GM18520 (cell line): ENCODE measurements at regions not wholly inside any gene's neighbourhood (a gene's known extent, or its start where the extent isn't known, plus 50 kb on each side); places are given as distances from the start of the nearest gene placed in this dataset.

ENCODE experiments used
- ATAC-seq: cut with Tn5 transposase; IDR thresholded peaks from one replicate; pipeline ENCODE4 v1.9.1; 2021; ENCODE audit not compliant: unreplicated experiment

DNA sequence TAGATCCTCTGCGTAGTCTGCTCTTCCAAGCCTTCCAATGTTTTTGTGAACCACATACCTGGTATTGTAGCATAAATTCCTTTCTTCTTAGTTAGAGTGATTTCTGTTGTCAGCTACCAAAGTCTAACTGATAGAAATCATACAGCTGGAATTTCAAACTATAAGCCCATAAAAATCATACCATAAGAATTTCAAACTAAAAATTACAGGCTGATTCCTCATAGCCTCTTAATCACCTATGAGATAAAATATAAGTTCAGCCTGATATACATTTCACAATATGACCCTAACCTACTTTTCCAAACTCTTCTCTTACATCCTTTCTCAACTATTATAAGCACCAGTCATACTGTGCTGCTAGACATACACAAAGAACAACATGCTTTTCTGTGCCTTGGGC lies 64.8 kb downstream of the PTHLH start:
- no peak for ATAC-seq

DNA sequence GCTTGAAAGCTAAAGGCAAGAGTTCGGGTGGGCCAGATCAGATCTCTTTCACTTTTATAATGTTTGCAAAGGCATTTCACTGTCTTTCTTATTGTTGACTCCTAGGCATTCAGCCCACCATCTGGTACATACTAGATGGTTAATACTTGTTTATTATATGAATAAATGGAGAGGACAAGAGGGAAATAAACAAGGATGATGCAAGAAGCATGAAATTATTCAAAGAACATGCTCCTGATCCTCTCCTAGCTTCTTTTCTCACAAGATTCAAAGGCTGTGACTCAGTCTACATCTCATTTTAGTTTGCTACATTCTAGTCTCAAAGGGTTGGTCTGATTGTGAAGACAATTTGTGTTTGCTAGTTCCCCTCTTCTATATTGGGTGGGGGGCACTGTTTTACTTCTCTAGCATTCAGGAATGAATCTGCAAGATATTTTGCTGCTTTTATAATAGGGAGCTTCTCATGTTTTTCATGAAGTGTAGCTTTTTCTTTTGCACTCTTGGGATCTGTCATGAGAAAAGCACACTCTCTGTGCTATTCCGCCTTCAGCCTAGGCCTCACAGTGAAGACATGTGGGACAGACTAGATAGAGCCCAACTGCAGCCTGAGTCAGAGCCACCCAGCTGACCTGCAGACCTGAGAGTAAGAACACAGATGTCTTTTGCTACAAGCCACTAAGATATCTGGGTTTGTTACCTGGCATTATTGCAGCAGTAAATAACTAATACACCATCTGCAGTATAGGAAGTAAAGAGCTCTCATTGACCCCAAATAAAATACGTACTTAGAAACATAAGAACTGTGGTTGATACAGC lies 65.7 kb downstream of the PTHLH start:
- ATAC-seq, result no peak

DNA sequence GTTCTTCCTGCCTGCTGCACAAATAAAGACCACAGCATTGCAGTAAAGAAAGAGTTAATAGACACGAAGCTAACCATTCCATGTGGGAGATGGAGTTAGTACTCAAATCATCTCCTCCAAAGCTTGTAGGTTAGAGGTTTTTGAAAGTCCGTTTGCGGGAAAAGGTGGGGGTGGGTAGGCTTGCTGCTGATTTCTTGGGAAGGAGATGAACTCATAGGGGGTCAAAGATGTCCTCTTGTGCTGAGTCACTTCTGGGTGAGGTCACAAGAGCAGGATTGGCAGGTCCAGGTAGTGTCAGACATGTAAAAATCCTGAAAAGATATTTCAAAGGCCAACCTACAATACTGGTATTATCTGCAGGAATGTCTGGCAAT lies 66.4 kb downstream of the PTHLH start:
- no peak for ATAC-seq

DNA sequence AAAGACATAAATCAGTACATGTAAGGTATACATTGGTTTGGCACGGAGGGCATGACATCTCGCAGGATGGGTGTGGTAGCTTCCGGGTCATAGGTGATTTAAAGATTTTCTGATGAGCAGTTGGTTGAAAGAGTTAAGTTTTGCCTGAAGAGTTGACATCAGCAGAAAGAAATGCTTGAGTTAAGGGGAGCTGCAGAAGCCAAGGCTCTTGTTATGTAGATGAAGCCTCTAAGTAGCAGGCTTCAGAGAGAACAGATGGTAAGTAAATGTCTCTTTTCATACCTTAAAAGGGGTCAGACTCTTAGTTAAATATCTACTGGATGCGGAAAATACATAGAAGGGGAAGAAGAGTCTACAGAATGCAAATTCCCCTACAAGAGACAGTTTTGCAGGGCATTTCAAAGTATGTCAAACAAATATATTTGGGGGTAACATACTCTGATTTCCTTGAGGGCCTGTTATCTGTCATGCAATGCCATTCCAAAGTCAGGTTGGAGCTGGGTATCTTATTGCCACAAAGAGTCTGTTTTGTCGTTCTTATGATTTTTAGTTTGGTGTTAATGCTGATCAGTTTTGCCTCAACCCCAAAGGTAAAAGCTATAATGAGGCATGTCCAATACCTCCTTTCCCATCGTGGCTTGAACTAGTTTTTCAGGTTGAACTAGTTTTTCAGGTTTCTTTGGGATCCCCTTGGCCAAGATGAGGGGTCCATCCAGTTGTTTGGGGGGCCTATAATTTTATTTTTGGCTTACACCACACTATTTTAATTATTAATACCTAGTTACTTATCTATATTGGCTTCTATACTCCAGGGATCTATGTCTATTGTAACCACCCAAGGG lies 67.0 kb downstream of the PTHLH start:
- no peak for ATAC-seq

DNA sequence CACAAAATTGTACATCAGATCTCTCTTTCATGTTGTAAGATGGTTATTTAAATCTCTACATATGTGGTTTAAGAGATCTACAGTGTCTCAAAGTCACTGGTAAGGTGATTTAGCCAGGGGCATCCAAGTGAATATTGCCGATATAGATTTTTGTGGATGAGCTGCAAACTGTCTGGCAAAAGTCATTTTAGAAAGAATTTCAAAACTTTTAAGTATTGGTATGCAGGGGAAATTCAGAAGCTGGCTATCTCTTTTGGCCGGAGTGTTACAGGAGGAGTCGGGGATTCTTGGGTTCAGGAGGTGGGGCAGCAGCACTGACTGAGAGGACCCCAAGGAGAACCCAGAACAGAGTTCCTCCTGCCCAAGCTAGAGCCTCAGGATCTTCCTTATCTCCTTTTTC lies 69.9 kb downstream of the PTHLH start:
- ATAC-seq, result no peak

DNA sequence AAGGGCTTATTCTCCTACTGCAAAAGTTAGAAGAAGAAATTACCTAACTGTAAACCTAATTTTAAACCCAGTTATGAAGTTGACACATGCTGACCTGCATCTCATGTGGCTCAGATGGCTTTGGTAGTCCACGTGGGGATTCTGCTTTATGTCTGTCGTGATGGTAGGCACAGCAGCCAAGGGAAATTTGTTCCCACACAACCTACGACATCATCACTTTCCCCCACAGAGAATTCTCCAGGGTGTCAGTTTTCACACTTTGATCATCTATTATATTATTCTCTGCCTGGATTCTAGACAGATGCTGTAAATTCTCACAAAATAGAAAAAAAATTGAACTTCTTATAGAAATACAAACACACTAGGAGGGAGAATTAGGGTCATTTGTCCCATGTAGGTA lies 70.6 kb downstream of the PTHLH start:
- no peak for ATAC-seq

DNA sequence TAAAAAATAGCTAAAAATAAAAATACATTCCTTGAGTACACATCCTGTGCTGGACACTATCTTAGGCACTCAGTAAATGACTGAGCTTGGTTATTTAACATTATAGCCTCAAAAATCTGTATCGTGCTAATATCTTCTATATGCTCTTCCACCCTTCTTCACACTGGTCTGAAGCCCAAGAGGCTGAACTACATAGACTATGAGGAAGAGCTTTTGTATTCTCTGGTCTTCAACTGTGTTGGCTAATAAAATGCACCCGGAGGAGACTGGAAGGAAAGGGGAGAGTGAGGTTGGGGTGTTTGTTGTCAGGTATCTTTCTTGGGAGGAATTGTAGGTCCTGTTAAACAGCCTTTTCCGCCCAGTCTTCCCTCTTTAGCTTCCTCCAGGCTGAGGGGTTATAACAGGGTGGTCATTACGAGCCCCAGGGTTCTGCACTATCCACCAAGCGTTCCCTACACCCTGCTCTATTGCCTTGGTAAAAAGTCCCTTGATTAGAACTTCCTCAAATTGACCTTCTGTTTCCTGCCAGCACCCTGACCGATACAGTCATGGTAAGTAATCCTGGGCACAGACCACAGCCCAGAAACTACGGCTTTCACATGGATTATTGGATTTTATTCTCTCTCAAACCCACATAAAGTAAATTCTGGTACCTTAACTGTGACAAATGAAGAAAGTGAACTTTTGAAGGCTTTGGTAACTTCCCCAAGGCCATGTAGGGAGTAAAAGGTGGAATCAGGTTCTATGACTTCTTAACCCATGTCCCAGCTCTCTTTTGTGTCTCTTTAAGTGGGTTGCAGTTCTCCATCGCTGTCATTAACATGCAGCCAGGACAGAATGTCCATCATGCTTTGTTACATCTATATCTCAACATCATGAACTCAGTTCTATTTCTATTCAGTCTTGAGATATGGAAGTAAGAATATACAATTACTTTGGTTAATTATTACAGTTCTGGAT lies 71.3 kb downstream of the PTHLH start:
- ATAC-seq, result no peak

DNA sequence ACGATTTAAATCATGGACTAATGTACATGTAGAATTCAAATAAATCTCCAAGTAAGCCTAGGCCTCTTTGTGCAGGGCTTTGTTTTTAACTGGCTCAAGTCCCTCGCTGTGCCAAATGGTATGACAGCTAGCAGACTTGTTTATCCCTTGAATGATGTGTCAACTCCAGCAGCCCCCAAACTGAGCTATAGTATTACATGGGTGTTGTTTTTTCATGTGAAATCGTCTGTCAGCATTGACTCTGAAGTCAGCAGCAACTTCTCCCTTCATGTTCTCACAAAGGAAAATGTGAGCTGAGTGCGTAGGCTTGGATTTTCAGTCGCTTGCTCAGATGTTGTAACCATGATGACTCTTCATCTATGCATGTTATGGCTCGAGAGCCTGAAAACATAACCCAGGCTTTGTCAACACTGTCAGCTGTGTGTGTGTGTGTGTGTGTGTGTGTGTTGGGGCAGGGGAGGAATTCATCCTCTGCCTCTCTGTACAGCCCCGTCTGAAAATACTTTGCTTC lies 73.3 kb downstream of the PTHLH start:
- ATAC-seq, result no peak

DNA sequence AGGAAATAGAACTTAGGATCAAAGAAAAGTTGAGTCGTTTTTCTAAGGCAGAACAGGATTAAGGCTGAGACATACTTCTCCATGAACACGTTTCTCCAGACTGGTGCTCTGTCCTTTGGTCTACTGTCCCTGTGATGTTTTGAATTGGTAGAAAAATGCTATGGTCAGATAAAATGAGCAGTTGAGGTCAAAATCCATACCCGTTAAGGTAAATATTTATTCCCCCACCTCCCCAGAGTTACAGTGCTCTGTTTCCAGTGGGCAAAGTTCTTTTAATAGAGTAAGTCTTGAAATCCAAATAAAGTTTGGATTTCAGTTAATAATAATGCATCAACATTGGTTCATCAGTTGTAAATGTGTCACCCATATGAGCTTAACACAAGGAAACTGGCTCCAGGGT lies 74.5 kb downstream of the PTHLH start:
- no peak for ATAC-seq

DNA sequence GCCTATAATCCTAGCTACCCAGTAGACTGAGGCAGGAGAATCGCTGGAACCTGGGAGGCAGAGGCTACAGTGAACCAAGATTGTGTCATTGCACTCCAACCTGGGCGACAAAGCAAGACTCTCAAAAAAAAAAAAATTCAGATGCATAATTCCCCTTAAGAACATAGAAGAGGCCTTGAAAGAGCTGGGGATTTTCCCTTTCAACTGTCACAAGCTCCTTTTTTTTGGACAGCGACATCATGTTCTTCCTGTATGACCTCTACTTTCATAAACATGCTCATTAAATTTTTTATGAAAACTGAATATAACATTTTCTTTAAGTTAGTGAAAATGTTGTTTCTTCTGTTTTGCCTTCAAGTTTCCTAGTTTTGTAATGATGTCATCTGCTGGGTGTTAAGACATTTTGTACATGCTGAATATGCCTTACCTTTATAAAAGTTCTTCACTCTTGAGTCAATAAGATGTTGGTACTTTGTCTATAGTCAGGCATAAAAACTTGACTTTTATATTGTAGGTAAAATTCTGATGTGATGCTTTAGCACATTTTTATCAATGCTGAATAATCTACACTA lies 76.0 kb downstream of the PTHLH start:
- ATAC-seq, result no peak

DNA sequence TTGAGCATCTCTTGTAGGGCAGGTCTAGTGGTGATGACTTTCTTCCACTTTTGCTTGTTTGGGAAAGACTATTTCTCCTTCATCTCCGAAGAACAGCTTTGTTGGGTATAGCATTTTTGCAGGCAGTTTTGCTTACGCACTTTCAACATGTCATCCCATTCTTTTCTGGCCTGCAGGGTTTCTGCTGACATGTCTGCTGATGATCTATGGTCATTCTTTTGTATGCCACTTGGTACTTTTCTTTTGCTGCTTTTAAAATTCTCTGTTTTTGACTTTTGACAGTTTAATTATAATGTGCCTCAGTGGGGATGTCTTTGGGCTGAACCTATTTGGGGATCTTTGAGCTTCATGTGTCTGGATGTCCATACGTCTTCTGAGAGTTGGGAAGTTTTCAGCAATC lies 78.2 kb downstream of the PTHLH start:
- ATAC-seq, result no peak

DNA sequence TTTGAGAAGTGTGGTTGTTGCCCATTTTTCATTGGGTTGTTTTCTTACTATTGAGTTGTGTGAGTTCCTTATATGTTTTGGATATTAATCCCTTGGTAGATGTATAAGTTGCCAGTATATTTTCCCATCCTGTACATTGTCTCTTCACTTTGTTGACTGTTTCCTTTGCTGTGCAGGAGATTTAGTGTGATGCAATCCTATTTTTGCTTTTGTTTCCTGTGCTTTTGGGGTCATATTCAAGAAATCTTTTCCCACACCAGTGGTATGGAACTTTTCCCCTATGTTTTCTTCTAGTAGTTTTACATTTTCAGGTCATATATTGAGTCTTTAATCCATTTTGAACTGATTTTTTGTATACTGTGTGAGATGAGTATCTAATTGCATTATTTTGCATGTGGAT lies 92.8 kb downstream of the PTHLH start:
- no peak for ATAC-seq

DNA sequence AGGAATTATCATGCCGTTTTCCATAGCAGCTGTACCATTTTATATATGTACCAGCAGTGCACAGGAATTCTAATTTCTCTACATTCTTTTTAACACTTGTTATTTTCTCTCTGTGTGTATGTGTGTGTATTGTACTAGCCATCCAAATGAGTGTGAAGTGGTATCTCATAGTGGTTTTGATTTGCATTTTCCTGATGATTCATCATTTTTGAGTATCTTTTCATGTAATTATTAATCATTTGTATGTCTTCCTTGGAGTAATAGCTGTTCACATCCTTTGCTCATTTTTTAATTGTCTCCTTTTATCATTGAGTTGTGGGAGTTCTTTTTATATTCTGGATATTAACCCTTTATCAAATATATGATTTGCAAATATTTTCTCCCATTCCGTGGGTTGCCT lies 95.6 kb upstream of the MANSC4 start:
- ATAC-seq, result no peak

DNA sequence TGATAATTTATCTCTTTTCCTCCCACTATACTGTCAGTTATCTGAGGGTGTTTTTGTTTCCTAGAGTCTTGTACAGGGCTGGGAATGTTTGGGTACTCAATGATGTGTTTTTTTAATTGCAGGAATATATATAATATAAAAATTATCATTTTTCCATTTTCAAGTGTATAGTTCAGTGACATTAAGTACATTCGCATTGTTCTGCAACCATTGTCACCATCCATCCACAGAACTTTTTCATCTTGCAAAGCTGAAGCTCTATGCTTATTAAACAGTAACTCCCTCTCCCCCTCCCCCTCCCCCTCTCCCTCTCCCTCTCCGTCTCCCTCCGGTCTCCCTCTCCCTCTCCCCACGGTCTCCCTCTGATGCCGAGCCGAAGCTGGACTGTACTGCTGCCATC lies 93.0 kb upstream of the MANSC4 start:
- no peak for ATAC-seq

DNA sequence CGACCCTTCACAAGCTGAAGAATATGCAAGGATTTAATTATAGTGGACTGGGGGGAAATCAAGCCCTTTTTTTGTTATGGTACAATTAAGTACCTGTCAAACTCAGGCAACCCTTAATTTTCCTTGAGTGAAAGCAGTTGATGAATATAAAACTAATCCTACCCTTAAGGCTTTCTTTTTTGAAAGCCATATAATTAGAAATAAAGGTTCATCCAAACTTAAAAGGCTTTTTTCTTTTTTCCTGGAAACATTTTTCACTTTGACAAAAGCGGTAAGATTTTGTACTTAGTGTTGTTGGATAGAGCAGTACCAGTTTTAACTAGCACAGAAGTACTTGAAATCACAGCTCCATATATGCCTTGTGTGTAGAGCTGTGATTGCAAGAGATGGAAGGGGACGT lies 91.9 kb upstream of the MANSC4 start:
- ATAC-seq, result no peak

DNA sequence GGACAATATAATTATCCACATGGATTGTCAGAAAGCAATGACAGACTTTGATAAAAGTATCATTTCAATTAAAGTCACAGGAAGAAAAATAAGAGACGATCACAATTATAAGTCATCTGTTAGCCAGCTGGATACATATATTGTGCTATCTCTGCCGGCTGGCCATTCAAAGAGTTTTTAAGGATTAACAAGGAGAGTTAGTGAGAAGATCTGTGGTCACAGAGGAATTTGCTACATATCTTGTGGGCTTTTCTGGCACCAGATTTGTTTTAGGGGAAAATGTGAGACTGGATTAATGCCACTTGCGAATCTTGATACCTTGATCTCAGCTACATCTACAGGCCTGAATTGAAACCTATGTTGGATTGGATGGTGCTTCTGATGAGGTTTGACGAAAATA lies 90.9 kb upstream of the MANSC4 start:
- ATAC-seq, result no peak

DNA sequence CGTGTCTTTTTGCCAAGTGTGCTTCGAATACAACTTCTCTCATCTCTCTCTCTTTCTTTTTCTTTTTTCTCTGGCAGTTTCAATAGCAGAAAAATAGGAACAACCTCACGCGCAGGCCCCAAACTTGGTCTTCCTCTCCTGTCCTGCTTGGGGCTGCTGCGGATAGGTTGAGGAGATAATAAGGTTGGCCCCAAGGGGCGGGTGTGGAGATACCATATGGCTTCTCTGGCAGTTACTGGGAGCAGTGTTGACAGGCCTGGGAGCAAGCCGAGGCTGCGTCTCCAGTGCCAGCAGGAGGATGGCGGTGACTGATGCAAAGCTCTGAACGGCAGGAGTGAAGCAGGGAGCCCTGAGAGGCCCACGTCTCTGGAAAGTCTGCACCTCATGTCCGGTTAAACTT lies 89.5 kb upstream of the MANSC4 start:
- ATAC-seq, result no peak

DNA sequence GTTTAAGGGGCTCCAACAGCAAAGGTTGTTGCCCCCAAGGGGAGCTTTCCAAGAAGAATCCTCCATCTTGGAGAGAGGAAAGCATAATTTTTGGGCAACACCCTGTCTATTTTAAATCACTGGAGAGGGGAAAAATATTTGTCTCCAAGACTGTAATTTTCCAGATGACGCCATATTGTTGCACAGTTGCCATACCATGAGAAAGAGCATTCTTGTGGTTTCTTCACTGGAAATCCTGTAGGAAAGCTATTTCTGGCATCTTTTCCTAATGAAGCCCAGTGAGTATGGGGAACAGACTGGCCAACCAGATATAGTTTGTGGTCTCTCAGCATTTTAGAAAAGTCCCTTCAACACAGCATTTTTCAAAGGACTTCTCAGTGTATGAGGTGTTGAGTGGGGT lies 88.1 kb upstream of the MANSC4 start:
- no peak for ATAC-seq

DNA sequence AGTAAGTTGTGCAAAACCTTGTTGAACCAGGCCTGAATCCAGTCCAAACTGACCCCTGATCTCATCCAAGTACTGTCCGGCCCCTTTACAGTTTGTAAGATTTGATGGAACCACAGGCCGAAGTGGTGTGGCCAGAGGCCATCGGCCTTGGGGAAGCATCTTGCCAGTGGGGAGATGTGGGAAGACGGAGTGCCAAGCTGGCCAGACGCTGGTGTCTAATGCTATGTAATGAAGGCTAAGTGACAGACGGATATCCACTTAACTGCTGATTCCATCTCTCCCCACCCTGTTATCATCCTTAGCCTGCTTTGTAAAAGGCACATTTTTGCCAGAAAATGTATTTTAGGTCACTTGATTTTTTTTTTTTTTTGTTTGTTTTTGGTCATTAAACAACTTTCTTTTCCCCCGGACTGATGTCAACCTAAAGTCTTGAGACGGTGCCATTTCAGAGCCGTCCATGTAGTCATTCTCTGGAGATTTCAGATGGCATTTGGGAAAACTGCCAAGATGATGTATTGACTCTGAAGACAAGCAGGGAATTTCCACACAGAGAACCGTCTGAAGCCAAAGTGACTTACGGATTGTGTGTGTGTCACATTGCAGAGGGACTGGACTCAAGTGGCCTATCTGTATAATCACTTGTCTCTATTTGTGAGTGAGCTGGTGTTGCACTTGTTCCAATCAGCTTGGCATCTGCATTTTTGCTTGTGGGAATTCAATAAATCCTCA lies 86.5 kb upstream of the MANSC4 start:
- no peak for ATAC-seq

DNA sequence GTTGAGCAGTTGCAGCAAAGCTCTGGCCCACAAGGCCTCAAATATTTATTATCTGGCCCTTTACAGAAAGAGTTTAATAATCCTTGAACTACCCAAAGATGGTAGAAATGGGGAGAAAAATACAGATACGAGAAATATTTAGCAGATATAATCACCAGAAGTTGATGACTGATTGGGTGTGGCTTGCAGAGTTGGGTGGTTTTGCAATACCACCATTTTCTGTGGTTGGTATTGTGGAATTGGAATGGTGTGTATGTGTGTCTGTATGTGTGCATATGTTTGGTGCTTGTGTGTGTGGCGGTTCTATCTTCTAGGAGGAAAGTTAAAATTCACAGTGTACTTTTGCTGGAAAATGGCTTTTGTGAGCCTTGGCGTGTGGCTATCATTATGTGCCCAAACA lies 85.4 kb upstream of the MANSC4 start:
- ATAC-seq, result no peak
